Sigmoid colon (tissue), 6 donors: ENCODE measurements at regions not wholly inside any gene's neighbourhood (a gene's known extent, or its start where the extent isn't known, plus 50 kb on each side); places are given as distances from the start of the nearest gene placed in this dataset.

ENCODE experiments used
- DNase-seq: peaks from one replicate; pipeline ENCODE4 v3.0.0-alpha.2; 2019
- H3K27ac ChIP-seq, 4 donors: fragments of 200-600 bp; sonication (generic); one replicate each; pipeline ENCODE4 v1.5.1; 2016 to 2019; ENCODE audit warnings: mild to moderate bottlenecking in 1 of 4
- H3K27me3 ChIP-seq, 3 donors: fragments of 200-600 bp; sonication (generic); one replicate each; pipeline ENCODE4 v1.5.1; 2019; ENCODE audit warnings: mild to moderate bottlenecking in 1 of 3
- H3K36me3 ChIP-seq, 4 donors: fragments of 200-600 bp; sonication (generic); one replicate each; pipeline ENCODE4 v1.5.1; 2016 to 2019
- H3K4me1 ChIP-seq, 4 donors: fragments of 200-600 bp; sonication (generic); one replicate each; pipeline ENCODE4 v1.5.1; 2017 to 2019
- H3K4me3 ChIP-seq, 4 donors: fragments of 200-600 bp; sonication (generic); one replicate each; pipeline ENCODE4 v1.5.1; 2017 to 2019; ENCODE audit warnings: mild to moderate bottlenecking in 2 of 4, moderate library complexity in 1 of 4
- H3K9me3 ChIP-seq, 4 donors: fragments of 200-600 bp in 3 of 4; sonication (generic) in 3 of 4; one replicate each; pipeline versions ENCODE4 v1.5.1 to v1.6.1; 2013 to 2019
- CTCF ChIP-seq, 4 experiments: fragments of 450-650 bp in 3 of 4; fragments of 200-600 bp in 1 of 4; IDR thresholded peaks; one replicate each; pipeline ENCODE4 v1.5.1; 2016 to 2019; ENCODE audit warnings: antibody characterized with exemption in 4 of 4, mild to moderate bottlenecking in 3 of 4, moderate library complexity in 2 of 4
- EP300 ChIP-seq, 4 donors: sonication (generic); formaldehyde crosslinking; IDR thresholded peaks; one replicate each; pipeline ENCODE4 v1.6.1; 2017; ENCODE audit warnings: antibody characterized with exemption in 4 of 4
- POLR2A ChIP-seq, 2 donors: fragments of 450-650 bp; IDR thresholded peaks; one replicate each; pipeline ENCODE4 v1.6.1; 2016; ENCODE audit warnings: antibody characterized with exemption in 2 of 2, mild to moderate bottlenecking in 2 of 2, moderate library complexity in 2 of 2
- POLR2AphosphoS5 ChIP-seq, 4 donors: sonication (generic); formaldehyde crosslinking; IDR thresholded peaks; one replicate each; pipeline ENCODE4 v1.6.1; 2017; ENCODE audit warnings: antibody characterized with exemption in 4 of 4
- WGBS, 2 donors: extraction: QIAGEN DNeasy Blood & Tissue Kit; methylation state at CpG; one replicate each; pipeline ENCODE4 v1.1.7; 2013; 5-methylcytosine and 5-hydroxymethylcytosine counted together
- intact Hi-C: fragments of 100-400 bp; cut with DNase I; formaldehyde crosslinking; loops from one replicate; pipeline ENCODE4 v1.15.1; 2023
- donor health status: healthy with polysubstance abuse.
- donor health status: healthy.

- TF ChIP-seq EP300 (IDR thresholded peaks at IDR 0.05) (no peak), POLR2AphosphoS5 (IDR thresholded peaks at IDR 0.05) (no peak), POLR2A (IDR thresholded peaks at IDR 0.05) (no peak), CTCF (IDR thresholded peaks at IDR 0.05) (no peak)
- Histone ChIP-seq H3K27ac (no peak overlapping the region), H3K36me3 (no peaks in the 10 kb centered on the region), H3K4me3 (no peak overlapping the region), H3K9me3 (no peaks in the 10 kb centered on the region), H3K4me1 (no peaks in the 10 kb centered on the region), H3K27me3 (no peaks in the 10 kb centered on the region)
- intact Hi-C loops: no loop called here
- DNase-seq: no peak
Observed at GRCh38 chr2:18242716-18243115, 317.7 kb downstream of the RDH14 start.

GRCh38 chr2:18238209-18238608, 322.2 kb downstream of the RDH14 start:
- no peak overlapping the region for H3K4me3 ChIP-seq
- H3K9me3 ChIP-seq: no peaks in the 10 kb centered on the region
- WGBS, 2 donors: 75 to 76% methylated on average over 5 of the region's 5 CpGs
- H3K27me3 ChIP-seq: no peaks in the 10 kb centered on the region
- no peak overlapping the region for H3K27ac ChIP-seq
- H3K36me3 ChIP-seq: no peaks in the 10 kb centered on the region
- no peaks in the 10 kb centered on the region for H3K4me1 ChIP-seq
- TF ChIP-seq POLR2AphosphoS5 (IDR thresholded peaks at IDR 0.05) (no peak), POLR2A (IDR thresholded peaks at IDR 0.05) (no peak), CTCF (IDR thresholded peaks at IDR 0.05) (no peak), EP300 (IDR thresholded peaks at IDR 0.05) (no peak)
- intact Hi-C loops: no loop called here
- DNase-seq: no peak

- intact Hi-C loops: no loop called here
- 58 to 76% methylated on average over 2 of the region's 2 CpGs for WGBS, 2 donors
- no peaks in the 10 kb centered on the region for H3K27me3 ChIP-seq
Observed at GRCh38 chr2:18237298-18237697, 323.2 kb downstream of the RDH14 start.

GRCh38 chr2:18232731-18233438, 327.6 kb downstream of the RDH14 start:
- TF ChIP-seq POLR2AphosphoS5 (IDR thresholded peaks at IDR 0.05): no peak
- TF ChIP-seq EP300 (IDR thresholded peaks at IDR 0.05): no peak
- no peak for TF ChIP-seq POLR2A (IDR thresholded peaks at IDR 0.05)
- no peak for TF ChIP-seq CTCF (IDR thresholded peaks at IDR 0.05)
- H3K27ac ChIP-seq: no peak overlapping the region
- no peaks in the 10 kb centered on the region for H3K4me1 ChIP-seq
- no peaks in the 10 kb centered on the region for H3K27me3 ChIP-seq
- H3K9me3 ChIP-seq: no peaks in the 10 kb centered on the region
- DNase-seq: no peak
- intact Hi-C loops: no loop called here
- no peak overlapping the region for H3K4me3 ChIP-seq
- H3K36me3 ChIP-seq: no peaks in the 10 kb centered on the region
- WGBS, 2 donors: 20 to 44% methylated on average over 3 of the region's 3 CpGs

More at GRCh38 chr2:18237298-18237697, 323.2 kb downstream of the RDH14 start:
- TF ChIP-seq POLR2AphosphoS5 (IDR thresholded peaks at IDR 0.05) (no peak), POLR2A (IDR thresholded peaks at IDR 0.05) (no peak), CTCF (IDR thresholded peaks at IDR 0.05) (no peak)
- no peaks in the 10 kb centered on the region for H3K4me1 ChIP-seq
- H3K27ac ChIP-seq: no peak overlapping the region
- no peaks in the 10 kb centered on the region for H3K36me3 ChIP-seq
- H3K4me3 ChIP-seq: no peak overlapping the region
- DNase-seq: no peak
- H3K9me3 ChIP-seq: no peaks in the 10 kb centered on the region

GRCh38 chr2:18230668-18231067, 329.8 kb downstream of the RDH14 start:
- TF ChIP-seq POLR2AphosphoS5 (IDR thresholded peaks at IDR 0.05) (no peak), EP300 (IDR thresholded peaks at IDR 0.05) (no peak), POLR2A (IDR thresholded peaks at IDR 0.05) (no peak), CTCF (IDR thresholded peaks at IDR 0.05) (no peak)
- intact Hi-C loops: no loop called here
- WGBS, 2 donors: 33 to 41% methylated on average over 1 of the region's 1 CpG
- Histone ChIP-seq H3K4me1 (no peaks in the 10 kb centered on the region), H3K27me3 (no peaks in the 10 kb centered on the region), H3K9me3 (no peaks in the 10 kb centered on the region), H3K4me3 (no peak overlapping the region), H3K36me3 (no peaks in the 10 kb centered on the region), H3K27ac (no peak overlapping the region)
- DNase-seq: no peak
